H9 (cell line): ENCODE measurements at regions not wholly inside any gene's neighbourhood (a gene's known extent, or its start where the extent isn't known, plus 50 kb on each side); places are given as distances from the start of the nearest gene placed in this dataset.

Experiments used
- DNase-seq: peaks from one replicate; pipeline ENCODE4 v3.0.0-alpha.2; 2017
- H2AFZ ChIP-seq: one replicate; pipeline ENCODE4 v1.6.1; 2013; ENCODE audit warnings: mild to moderate bottlenecking, low read length, control low read depth, moderate library complexity
- H2AK5ac ChIP-seq: 2 replicates; pipeline ENCODE4 v1.6.1; 2013; ENCODE audit warnings: low read length, control low read depth, mixed read lengths; ENCODE audit not compliant: insufficient read length
- H2BK120ac ChIP-seq: one replicate; pipeline ENCODE4 v1.6.1; 2013; ENCODE audit warnings: low read depth, mild to moderate bottlenecking, low read length, control low read depth, inconsistent platforms; ENCODE audit not compliant: poor library complexity, severe bottlenecking
- H2BK12ac ChIP-seq: 2 replicates; pipeline ENCODE4 v1.6.1; 2013; ENCODE audit warnings: low read length, control low read depth, mixed read lengths, low read depth; ENCODE audit not compliant: insufficient read length
- H2BK15ac ChIP-seq: 2 replicates; pipeline ENCODE4 v1.6.1; 2013; ENCODE audit warnings: low read depth, low read length, control low read depth
- H2BK20ac ChIP-seq: one replicate; pipeline ENCODE4 v1.6.1; 2013; ENCODE audit warnings: low read depth, mild to moderate bottlenecking, low read length, control low read depth, inconsistent platforms; ENCODE audit not compliant: poor library complexity, severe bottlenecking
- H2BK5ac ChIP-seq: 2 replicates; pipeline ENCODE4 v1.6.1; 2013; ENCODE audit warnings: low read length, control low read depth, mixed read lengths; ENCODE audit not compliant: insufficient read length
- H3K14ac ChIP-seq: 2 replicates; pipeline ENCODE4 v1.6.1; 2013; ENCODE audit warnings: low read length, control low read depth; ENCODE audit not compliant: insufficient read depth
- H3K18ac ChIP-seq: 2 replicates; pipeline ENCODE4 v1.6.1; 2013; ENCODE audit warnings: low read depth, mild to moderate bottlenecking, mixed read lengths, low read length, control low read depth; ENCODE audit not compliant: insufficient read length
- H3K23ac ChIP-seq: 2 replicates; pipeline ENCODE4 v1.6.1; 2013; ENCODE audit warnings: low read length, control low read depth, mixed read lengths, low read depth; ENCODE audit not compliant: insufficient read length
- H3K23me2 ChIP-seq: 2 replicates; pipeline ENCODE4 v1.6.1; 2013; ENCODE audit warnings: low read depth, mild to moderate bottlenecking, mixed read lengths, low read length, control low read depth; ENCODE audit not compliant: insufficient read length, poor library complexity, severe bottlenecking
- H3K27ac ChIP-seq: 2 replicates; pipeline ENCODE4 v1.5.1; 2013; ENCODE audit warnings: low read length, control low read depth, mixed read lengths, low read depth; ENCODE audit not compliant: insufficient read length
- H3K27me3 ChIP-seq: 2 replicates; pipeline ENCODE4 v1.6.1; 2013; ENCODE audit warnings: low read length, control low read depth, inconsistent platforms; ENCODE audit not compliant: insufficient read depth
- H3K4ac ChIP-seq: 2 replicates; pipeline ENCODE4 v1.6.1; 2013; ENCODE audit warnings: low read depth, mild to moderate bottlenecking, control low read depth, inconsistent platforms, low read length, moderate library complexity
- H3K4me1 ChIP-seq: 2 replicates; pipeline ENCODE4 v1.6.1; 2013; ENCODE audit warnings: low read length, control low read depth, inconsistent platforms; ENCODE audit not compliant: insufficient read depth
- H3K4me2 ChIP-seq: 2 replicates; pipeline ENCODE4 v1.6.1; 2013; ENCODE audit warnings: low read length, control low read depth, mixed read lengths; ENCODE audit not compliant: insufficient read length, insufficient read depth
- H3K56ac ChIP-seq: 2 replicates; pipeline ENCODE4 v1.6.1; 2013; ENCODE audit warnings: low read depth, mild to moderate bottlenecking, mixed read lengths, low read length, control low read depth; ENCODE audit not compliant: insufficient read length
- H3K79me1 ChIP-seq: 2 replicates; pipeline ENCODE4 v1.6.1; 2013; ENCODE audit warnings: low read depth, mild to moderate bottlenecking, moderate library complexity, low read length, control low read depth, inconsistent platforms; ENCODE audit not compliant: insufficient read depth, poor library complexity, severe bottlenecking
- H3K79me2 ChIP-seq: 2 replicates; pipeline ENCODE4 v1.6.1; 2013; ENCODE audit warnings: low read length, control low read depth, inconsistent platforms; ENCODE audit not compliant: insufficient read depth
- H3K9ac ChIP-seq: 2 replicates; pipeline ENCODE4 v1.6.1; 2013; ENCODE audit warnings: low read length, control low read depth, mixed read lengths; ENCODE audit not compliant: insufficient read length; ENCODE audit errors: extremely low read depth
- H3K9me3 ChIP-seq: one replicate; pipeline ENCODE4 v1.6.1; 2013; ENCODE audit warnings: low read depth, low read length, inconsistent platforms; ENCODE audit not compliant: control insufficient read depth
- H3T11ph ChIP-seq: one replicate; pipeline ENCODE4 v1.6.1; 2013; ENCODE audit warnings: mild to moderate bottlenecking, low read length, control low read depth, inconsistent platforms
- H4K20me1 ChIP-seq: one replicate; pipeline ENCODE4 v1.6.1; 2013; ENCODE audit not compliant: control insufficient read depth, insufficient read length, insufficient read depth
- H4K5ac ChIP-seq: 2 replicates; pipeline ENCODE4 v1.6.1; 2013; ENCODE audit warnings: low read depth, mild to moderate bottlenecking, mixed read lengths, low read length, control low read depth; ENCODE audit not compliant: insufficient read length
- H4K8ac ChIP-seq: replicated peaks from 2 replicates; pipeline ENCODE4 v1.6.1; 2013; ENCODE audit warnings: low read length, control low read depth, mixed read lengths, low read depth; ENCODE audit not compliant: insufficient read length
- H4K91ac ChIP-seq: 2 replicates; pipeline ENCODE4 v1.6.1; 2013; ENCODE audit warnings: low read depth, mild to moderate bottlenecking, moderate library complexity, mixed read lengths, low read length, control low read depth; ENCODE audit not compliant: insufficient read length
- H3K27ac Mint-ChIP-seq, 3 experiments: 2 replicates in 2 of 3; 3 replicates in 1 of 3; pipeline ENCODE4 v1.8.0; 2020 to 2021; ENCODE audit warnings: mixed read lengths in 3 of 3, mild to moderate bottlenecking in 1 of 3, moderate library complexity in 1 of 3
- H3K27me3 Mint-ChIP-seq: 2 replicates; pipeline ENCODE4 v1.8.0; 2021; ENCODE audit warnings: low read depth, mild to moderate bottlenecking, moderate library complexity, mixed read lengths
- H3K36me3 Mint-ChIP-seq, 3 experiments: 2 replicates in 2 of 3; 3 replicates in 1 of 3; pipeline ENCODE4 v1.8.0; 2020 to 2021; ENCODE audit warnings: low read depth in 3 of 3, mixed read lengths in 3 of 3; ENCODE audit not compliant: insufficient read depth in 1 of 3
- H3K4me1 Mint-ChIP-seq, 2 experiments: 2 replicates each; pipeline ENCODE4 v1.8.0; 2020; ENCODE audit warnings: mixed read lengths in 2 of 2
- H3K4me3 Mint-ChIP-seq, 2 experiments: 2 replicates in 1 of 2; 3 replicates in 1 of 2; pipeline ENCODE4 v1.8.0; 2020 to 2021; ENCODE audit warnings: mild to moderate bottlenecking in 2 of 2, mixed read lengths in 2 of 2, moderate library complexity in 1 of 2
- H3K9me3 Mint-ChIP-seq, 2 experiments: 2 replicates in 1 of 2; 3 replicates in 1 of 2; pipeline ENCODE4 v1.8.0; 2020; ENCODE audit warnings: mild to moderate bottlenecking in 2 of 2, mixed read lengths in 2 of 2, moderate library complexity in 1 of 2
- WGBS: extraction: QIAGEN DNeasy Blood & Tissue Kit; methylation state at CpG from one replicate; pipeline ENCODE4 v1.1.7; 2013; ENCODE audit warnings: missing lambda C conversion rate, low lambda C conversion rate, mixed read lengths; ENCODE audit not compliant: insufficient read length; ENCODE audit errors: extremely low coverage; 5-methylcytosine and 5-hydroxymethylcytosine counted together
- TF ChIP-seq, protein P1 (sequence below): fragments of 200-600 bp; sonication (generic); conservative IDR thresholded peaks from 3 replicates; pipeline ENCODE4 v1.8.0; 2021; ENCODE audit warnings: antibody characterized with exemption, mild to moderate bottlenecking

DNA sequence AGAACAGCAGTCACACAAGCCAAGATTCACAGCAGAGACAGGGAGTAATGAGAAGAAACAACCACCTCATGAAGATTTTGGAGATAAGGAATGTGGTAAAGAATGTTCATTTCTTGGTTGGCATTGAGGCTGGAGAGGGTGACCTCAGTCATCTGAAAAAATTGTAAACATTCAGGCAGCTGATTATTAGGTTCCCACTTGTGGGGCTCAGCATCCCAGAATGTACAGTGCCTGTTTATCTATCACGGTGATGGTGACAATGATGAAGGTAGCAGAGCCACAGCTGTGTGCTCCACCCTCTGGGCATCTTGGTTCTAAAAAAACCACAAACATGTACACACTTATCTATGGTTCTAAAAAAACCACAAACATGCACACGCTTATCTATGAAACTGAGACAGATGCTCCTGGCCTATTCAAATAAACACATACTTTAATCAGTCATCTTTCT lies 143.9 kb upstream of the MOCS2 start:
- no peak overlapping the region for H2BK12ac ChIP-seq
- no peaks in the 10 kb centered on the region for H3K79me2 ChIP-seq
- H3K9me3 ChIP-seq = no peaks in the 10 kb centered on the region
- no peaks in the 10 kb centered on the region for H3K79me1 ChIP-seq
- H3K14ac ChIP-seq = no peak overlapping the region
- WGBS = no CpG with 5 or more reads among the region's 2 CpGs
- no peak overlapping the region for H2BK120ac ChIP-seq
- H3K4me2 ChIP-seq = no peak overlapping the region
- no peak overlapping the region for H3K23ac ChIP-seq
- no peak overlapping the region for H4K91ac ChIP-seq
- H4K8ac ChIP-seq = no peak overlapping the region
- H3K4me1 Mint-ChIP-seq = no peaks in the 10 kb centered on the region
- H3K27me3 ChIP-seq = no peaks in the 10 kb centered on the region
- no peak overlapping the region for H3K4me3 Mint-ChIP-seq
- TF ChIP-seq, protein P1, sequence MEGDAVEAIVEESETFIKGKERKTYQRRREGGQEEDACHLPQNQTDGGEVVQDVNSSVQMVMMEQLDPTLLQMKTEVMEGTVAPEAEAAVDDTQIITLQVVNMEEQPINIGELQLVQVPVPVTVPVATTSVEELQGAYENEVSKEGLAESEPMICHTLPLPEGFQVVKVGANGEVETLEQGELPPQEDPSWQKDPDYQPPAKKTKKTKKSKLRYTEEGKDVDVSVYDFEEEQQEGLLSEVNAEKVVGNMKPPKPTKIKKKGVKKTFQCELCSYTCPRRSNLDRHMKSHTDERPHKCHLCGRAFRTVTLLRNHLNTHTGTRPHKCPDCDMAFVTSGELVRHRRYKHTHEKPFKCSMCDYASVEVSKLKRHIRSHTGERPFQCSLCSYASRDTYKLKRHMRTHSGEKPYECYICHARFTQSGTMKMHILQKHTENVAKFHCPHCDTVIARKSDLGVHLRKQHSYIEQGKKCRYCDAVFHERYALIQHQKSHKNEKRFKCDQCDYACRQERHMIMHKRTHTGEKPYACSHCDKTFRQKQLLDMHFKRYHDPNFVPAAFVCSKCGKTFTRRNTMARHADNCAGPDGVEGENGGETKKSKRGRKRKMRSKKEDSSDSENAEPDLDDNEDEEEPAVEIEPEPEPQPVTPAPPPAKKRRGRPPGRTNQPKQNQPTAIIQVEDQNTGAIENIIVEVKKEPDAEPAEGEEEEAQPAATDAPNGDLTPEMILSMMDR = no peak
- no peak overlapping the region for H3K9ac ChIP-seq
- H4K20me1 ChIP-seq = no peaks in the 10 kb centered on the region
- no peak overlapping the region for H2BK5ac ChIP-seq
- H3K23me2 ChIP-seq = no peaks in the 10 kb centered on the region
- H2BK20ac ChIP-seq = no peak overlapping the region
- no peak overlapping the region for H3K27ac Mint-ChIP-seq
- DNase-seq = no peak
- H4K5ac ChIP-seq = no peak overlapping the region
- H3K4ac ChIP-seq = no peak overlapping the region
- H2AFZ ChIP-seq = no peak overlapping the region
- H3T11ph ChIP-seq = no peak overlapping the region
- no peaks in the 10 kb centered on the region for H3K36me3 Mint-ChIP-seq
- no peak overlapping the region for H2BK15ac ChIP-seq
- no peak overlapping the region for H3K18ac ChIP-seq
- no peaks in the 10 kb centered on the region for H3K27me3 Mint-ChIP-seq
- H3K27ac ChIP-seq = no peak overlapping the region
- H2AK5ac ChIP-seq = no peak overlapping the region
- no peaks in the 10 kb centered on the region; a peak in 1 of 5 replicates for H3K9me3 Mint-ChIP-seq
- no peaks in the 10 kb centered on the region for H3K4me1 ChIP-seq
- H3K56ac ChIP-seq = no peak overlapping the region
